Caco-2 (cell line): ENCODE measurements at regions not wholly inside any gene's neighbourhood (a gene's known extent, or its start where the extent isn't known, plus 50 kb on each side); places are given as distances from the start of the nearest gene placed in this dataset.

Source experiments
- BruUV-seq: library from RNA; stranded (reverse); fragments of 400-500 nt; replicated peaks from 2 replicates; lab custom pipeline; 2021; lab: Mats Ljungman, UMichigan
- CTCF ChIA-PET: fragments of 300-600 bp; sonication (Branson Sonifier 250); formaldehyde crosslinking; loops from one replicate; lab custom pipeline; 2022; ENCODE audit warnings: antibody characterized with exemption; lab: Charles Lee
- POLR2A ChIA-PET: fragments of 300-600 bp; sonication (Branson Sonifier 250); formaldehyde crosslinking; loops from one replicate; lab custom pipeline; 2022; ENCODE audit warnings: antibody characterized with exemption; lab: Charles Lee
- DNase-seq, 2 experiments: peaks; one replicate each; pipeline versions ENCODE4 v3.0.0 to v3.0.0-alpha.2; 2020 to 2022
- H3K27me3 ChIP-seq: replicated peaks from 2 replicates; pipeline ENCODE4 v1.6.0; 2011; ENCODE audit warnings: low read length; ENCODE audit not compliant: control insufficient read depth, insufficient read depth
- H3K36me3 ChIP-seq: 2 replicates; pipeline ENCODE4 v1.5.1; 2011; ENCODE audit warnings: low read length; ENCODE audit not compliant: control insufficient read depth, insufficient read depth
- H3K4me1 ChIP-seq: fragments of 250-450 bp; sonication (Bioruptor Pico); 2 replicates; pipeline ENCODE4 v1.5.1; 2020; ENCODE audit warnings: mild to moderate bottlenecking
- H3K4me3 ChIP-seq: 2 replicates; pipeline ENCODE4 v1.5.1; 2011; ENCODE audit warnings: low read depth, mild to moderate bottlenecking, control low read depth, low read length
- H3K9me3 ChIP-seq: fragments of 250-450 bp; sonication (Bioruptor Pico); 2 replicates; pipeline ENCODE4 v1.5.1; 2020; ENCODE audit warnings: mild to moderate bottlenecking, moderate library complexity
- H3K27ac Mint-ChIP-seq: one replicate; pipeline ENCODE4 v1.8.0; 2022; ENCODE audit warnings: mixed read lengths; ENCODE audit not compliant: unreplicated experiment
- H3K27me3 Mint-ChIP-seq: one replicate; pipeline ENCODE4 v1.8.0; 2022; ENCODE audit warnings: mixed read lengths; ENCODE audit not compliant: insufficient read depth, unreplicated experiment
- H3K36me3 Mint-ChIP-seq: one replicate; pipeline ENCODE4 v1.8.0; 2022; ENCODE audit warnings: mild to moderate bottlenecking, mixed read lengths; ENCODE audit not compliant: insufficient read depth, unreplicated experiment
- H3K4me1 Mint-ChIP-seq: one replicate; pipeline ENCODE4 v1.8.0; 2022; ENCODE audit warnings: low read depth, mixed read lengths; ENCODE audit not compliant: unreplicated experiment
- H3K4me3 Mint-ChIP-seq: one replicate; pipeline ENCODE4 v1.8.0; 2022; ENCODE audit warnings: mild to moderate bottlenecking, moderate library complexity, mixed read lengths; ENCODE audit not compliant: unreplicated experiment
- H3K9me3 Mint-ChIP-seq: one replicate; pipeline ENCODE4 v1.8.0; 2022; ENCODE audit warnings: mixed read lengths; ENCODE audit not compliant: unreplicated experiment
- CTCF ChIP-seq, 2 experiments: fragments of 200-600 bp in 1 of 2; IDR thresholded peaks; 1 replicate in 1 of 2; 2 replicates in 1 of 2; pipeline versions ENCODE4 v1.5.1 to v1.8.0; 2011 to 2022; ENCODE audit warnings: antibody characterized with exemption in 1 of 2, control low read depth in 1 of 2, inconsistent platforms in 1 of 2, low read depth in 1 of 2, low read length in 1 of 2, mild to moderate bottlenecking in 1 of 2, moderate library complexity in 1 of 2; ENCODE audit not compliant: insufficient read depth in 1 of 2, severe bottlenecking in 1 of 2, unreplicated experiment in 1 of 2
- intact Hi-C: fragments of 100-400 bp; cut with micrococcal nuclease; formaldehyde crosslinking; loops from one replicate; pipeline ENCODE4 v1.10.0; 2022; ENCODE audit not compliant: unreplicated experiment

- no peak for TF ChIP-seq CTCF (IDR thresholded peaks at IDR 0.05; ENCODE audit: insufficient read depth in 1 of 2, low read depth in 1 of 2, low read length in 1 of 2, severe bottlenecking in 1 of 2, unreplicated experiment in 1 of 2)
Observed at GRCh38 chr14:101117543-101117942, 214.0 kb upstream of the RTL1 start.

GRCh38 chr14:101118233-101118632 is 214.7 kb upstream of the RTL1 start:
- POLR2A ChIA-PET = no interaction called here
- CTCF ChIA-PET = no interaction called here
- Histone ChIP-seq H3K4me1 (no peaks in the 10 kb centered on the region), H3K9me3 (no peaks in the 10 kb centered on the region), H3K27me3 (no peaks in the 10 kb centered on the region), H3K4me3 (no peak overlapping the region), H3K36me3 (no peaks in the 10 kb centered on the region)
- H3K4me3 Mint-ChIP-seq = no peak overlapping the region
- DNase-seq = no peak
- BruUV-seq = no TSS peak
- peaks cover 14% of the 10 kb centered on the region for H3K27me3 Mint-ChIP-seq
- no peak for TF ChIP-seq CTCF (IDR thresholded peaks at IDR 0.05; ENCODE audit: insufficient read depth in 1 of 2, low read depth in 1 of 2, low read length in 1 of 2, severe bottlenecking in 1 of 2, unreplicated experiment in 1 of 2)
- no peaks in the 10 kb centered on the region for H3K9me3 Mint-ChIP-seq
- intact Hi-C loops = no loop called here
- no peaks in the 10 kb centered on the region for H3K4me1 Mint-ChIP-seq
- H3K27ac Mint-ChIP-seq = no peak overlapping the region
- H3K36me3 Mint-ChIP-seq = no peaks in the 10 kb centered on the region

More at GRCh38 chr14:101117543-101117942, 214.0 kb upstream of the RTL1 start:
- no peaks in the 10 kb centered on the region for H3K36me3 ChIP-seq
- POLR2A ChIA-PET = no interaction called here
- intact Hi-C loops = no loop called here
- H3K9me3 ChIP-seq = no peaks in the 10 kb centered on the region
- DNase-seq = no peak
- Mint-ChIP-seq H3K27me3 (peaks cover 14% of the 10 kb centered on the region), H3K36me3 (no peaks in the 10 kb centered on the region), H3K4me3 (no peak overlapping the region), H3K27ac (no peak overlapping the region), H3K4me1 (no peaks in the 10 kb centered on the region), H3K9me3 (no peaks in the 10 kb centered on the region)
- no peaks in the 10 kb centered on the region for H3K4me1 ChIP-seq
- no TSS peak for BruUV-seq
- no peaks in the 10 kb centered on the region for H3K27me3 ChIP-seq
- CTCF ChIA-PET = no interaction called here
- H3K4me3 ChIP-seq = no peak overlapping the region

- intact Hi-C loops = no loop called here
- no peak overlapping the region for H3K4me3 ChIP-seq
- H3K4me1 ChIP-seq = no peaks in the 10 kb centered on the region
- Mint-ChIP-seq H3K4me1 (no peaks in the 10 kb centered on the region), H3K4me3 (no peak overlapping the region), H3K27me3 (peaks cover 14% of the 10 kb centered on the region), H3K27ac (no peak overlapping the region), H3K9me3 (no peaks in the 10 kb centered on the region), H3K36me3 (no peaks in the 10 kb centered on the region)
- ChIA-PET POLR2A (no interaction called here), CTCF (no interaction called here)
- H3K9me3 ChIP-seq = no peaks in the 10 kb centered on the region
- BruUV-seq = no TSS peak
- no peak for DNase-seq
- H3K27me3 ChIP-seq = no peaks in the 10 kb centered on the region
- H3K36me3 ChIP-seq = no peaks in the 10 kb centered on the region
- TF ChIP-seq CTCF (IDR thresholded peaks at IDR 0.05; ENCODE audit: insufficient read depth in 1 of 2, low read depth in 1 of 2, low read length in 1 of 2, severe bottlenecking in 1 of 2, unreplicated experiment in 1 of 2) = no peak
Observed at GRCh38 chr14:101118746-101119591, 215.4 kb upstream of the RTL1 start.
